Erythroblast (primary cell): ENCODE measurements at regions not wholly inside any gene's neighbourhood (a gene's known extent, or its start where the extent isn't known, plus 50 kb on each side); places are given as distances from the start of the nearest gene placed in this dataset.

ENCODE experiments used
- GATA1 ChIP-seq: IDR thresholded peaks from 2 replicates; pipeline ENCODE4 v1.6.1; 2011; ENCODE audit warnings: low read depth, mild to moderate bottlenecking, control low read depth, low read length, moderate library complexity
- POLR2A ChIP-seq: IDR thresholded peaks from 2 replicates; pipeline ENCODE4 v1.6.1; 2011; ENCODE audit warnings: mild to moderate bottlenecking, low read length

DNA sequence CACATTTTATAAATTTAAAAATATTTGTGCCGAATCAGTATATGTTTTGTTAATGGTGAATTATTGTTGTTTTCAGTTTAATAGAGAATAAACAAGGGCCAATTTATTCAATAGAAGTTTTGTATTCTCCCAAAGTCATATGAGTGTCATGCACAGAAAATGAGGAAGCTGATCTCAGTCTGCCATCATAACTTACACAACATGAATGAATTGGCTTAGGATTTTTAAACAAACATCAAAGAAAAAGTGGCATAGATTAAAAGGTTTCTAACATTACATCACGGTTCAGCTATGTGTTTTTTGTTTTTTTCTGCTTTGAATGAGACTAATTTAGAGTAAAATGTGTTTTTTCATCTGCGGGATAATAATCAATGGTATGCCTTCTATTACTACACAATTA lies 123.4 kb upstream of the CTNNA2 start:
- TF ChIP-seq POLR2A (no peak), GATA1 (no peak)
